HG03342 (cell line): ENCODE measurements at regions not wholly inside any gene's neighbourhood (a gene's known extent, or its start where the extent isn't known, plus 50 kb on each side); places are given as distances from the start of the nearest gene placed in this dataset.

Source experiments
- ATAC-seq: cut with Tn5 transposase; IDR thresholded peaks from one replicate; pipeline ENCODE4 v1.9.1; 2021; ENCODE audit warnings: mild to moderate bottlenecking, moderate library complexity; ENCODE audit not compliant: unreplicated experiment

DNA sequence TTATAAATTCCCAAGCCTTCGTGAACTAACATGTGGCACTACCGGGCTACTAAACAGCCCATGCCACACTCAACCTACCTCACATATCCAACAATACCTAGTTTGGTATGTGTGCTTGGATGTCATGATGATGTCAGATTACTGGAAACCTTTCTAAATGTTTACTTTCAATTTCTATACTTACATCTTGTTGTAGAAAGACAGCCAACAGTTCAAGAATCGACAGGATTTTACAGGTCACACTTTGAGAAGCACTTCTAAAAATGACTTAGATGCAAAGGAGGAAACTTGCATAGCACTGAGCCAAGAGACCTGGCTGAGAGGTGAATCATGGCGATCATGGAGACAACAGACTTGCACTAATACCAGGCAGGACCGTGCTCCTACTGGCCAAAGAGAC is 209.9 kb downstream of the COL4A1 start:
- no peak for ATAC-seq

GRCh38 chr13:110092831-110093247 is 214.1 kb downstream of the COL4A1 start:
- ATAC-seq: no peak

- ATAC-seq: peak; percentile 75
These were observed 217.1 kb downstream of the COL4A1 start for GRCh38 chr13:110089815-110090214.

- ATAC-seq: no peak
These were observed 217.9 kb downstream of the COL4A1 start for GRCh38 chr13:110089100-110089499.

- no peak for ATAC-seq
These were observed 233.0 kb downstream of the COL4A1 start for GRCh38 chr13:110073982-110074381.

DNA sequence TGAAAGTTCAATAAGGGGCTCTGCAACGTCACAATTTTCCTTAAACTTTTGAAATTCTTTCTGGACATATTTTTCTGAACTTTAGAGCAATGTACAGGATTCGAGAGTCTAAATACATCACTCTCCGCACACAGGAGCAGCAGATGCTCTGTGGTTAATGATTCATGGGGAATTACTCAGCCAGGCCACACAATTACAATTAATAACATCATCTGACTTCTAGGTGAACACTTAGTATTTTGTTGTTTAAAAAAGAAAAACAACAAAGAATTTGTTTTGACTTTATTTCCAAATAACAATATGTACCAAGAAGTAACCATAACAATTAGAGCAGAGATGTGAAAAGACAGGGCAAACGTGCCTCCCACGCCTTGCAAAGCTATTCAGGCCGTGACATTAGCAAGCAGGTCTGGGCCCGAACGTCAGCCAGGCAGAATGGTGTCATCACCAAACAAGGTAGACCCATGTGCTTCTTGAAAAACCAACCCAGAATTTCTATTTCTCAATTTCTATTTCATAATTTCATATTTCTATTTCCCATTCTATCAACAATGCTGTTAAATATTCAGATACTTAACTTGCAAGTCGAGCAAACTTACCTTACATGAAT is 236.3 kb downstream of the COL4A1 start:
- no peak for ATAC-seq

DNA sequence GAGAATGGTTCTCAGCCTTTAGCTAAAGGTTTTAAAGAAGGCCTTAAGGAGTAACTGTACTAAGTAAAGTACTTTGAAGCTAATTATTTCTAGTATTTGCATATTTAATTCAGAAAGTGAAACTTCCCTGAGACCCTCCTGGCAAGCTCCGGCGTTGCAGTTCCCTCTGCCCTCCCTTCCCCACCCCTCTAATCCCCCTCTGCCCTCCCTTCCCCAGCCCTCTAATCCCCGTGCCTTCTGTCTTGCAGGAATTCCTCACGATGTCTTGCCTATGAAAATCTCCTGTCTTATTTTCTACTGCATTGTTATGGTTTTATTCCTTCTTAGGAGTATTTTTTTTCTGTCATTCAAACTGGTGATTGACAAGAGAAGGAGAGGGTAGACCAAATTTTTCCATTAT is 236.9 kb downstream of the COL4A1 start:
- no peak for ATAC-seq

DNA sequence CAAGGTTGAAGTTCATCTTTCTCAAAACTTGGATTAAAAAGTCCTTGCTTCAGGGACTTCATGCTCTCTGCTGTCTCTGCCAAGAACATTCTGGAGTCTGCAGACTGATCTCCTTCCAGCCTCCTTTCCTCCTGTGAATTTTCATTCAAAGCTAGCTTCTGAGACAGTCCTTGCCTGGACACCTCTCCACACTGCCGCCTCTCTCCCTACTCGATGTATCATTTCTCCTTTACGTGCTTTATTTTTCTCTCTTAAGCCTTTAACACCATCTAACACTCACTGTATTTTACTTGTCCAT is 238.8 kb downstream of the COL4A1 start:
- no peak for ATAC-seq

- no peak for ATAC-seq
These were observed 239.4 kb downstream of the COL4A1 start for GRCh38 chr13:110067355-110068175.

- ATAC-seq: no peak
These were observed 241.2 kb downstream of the COL4A1 start for GRCh38 chr13:110065780-110066179.

DNA sequence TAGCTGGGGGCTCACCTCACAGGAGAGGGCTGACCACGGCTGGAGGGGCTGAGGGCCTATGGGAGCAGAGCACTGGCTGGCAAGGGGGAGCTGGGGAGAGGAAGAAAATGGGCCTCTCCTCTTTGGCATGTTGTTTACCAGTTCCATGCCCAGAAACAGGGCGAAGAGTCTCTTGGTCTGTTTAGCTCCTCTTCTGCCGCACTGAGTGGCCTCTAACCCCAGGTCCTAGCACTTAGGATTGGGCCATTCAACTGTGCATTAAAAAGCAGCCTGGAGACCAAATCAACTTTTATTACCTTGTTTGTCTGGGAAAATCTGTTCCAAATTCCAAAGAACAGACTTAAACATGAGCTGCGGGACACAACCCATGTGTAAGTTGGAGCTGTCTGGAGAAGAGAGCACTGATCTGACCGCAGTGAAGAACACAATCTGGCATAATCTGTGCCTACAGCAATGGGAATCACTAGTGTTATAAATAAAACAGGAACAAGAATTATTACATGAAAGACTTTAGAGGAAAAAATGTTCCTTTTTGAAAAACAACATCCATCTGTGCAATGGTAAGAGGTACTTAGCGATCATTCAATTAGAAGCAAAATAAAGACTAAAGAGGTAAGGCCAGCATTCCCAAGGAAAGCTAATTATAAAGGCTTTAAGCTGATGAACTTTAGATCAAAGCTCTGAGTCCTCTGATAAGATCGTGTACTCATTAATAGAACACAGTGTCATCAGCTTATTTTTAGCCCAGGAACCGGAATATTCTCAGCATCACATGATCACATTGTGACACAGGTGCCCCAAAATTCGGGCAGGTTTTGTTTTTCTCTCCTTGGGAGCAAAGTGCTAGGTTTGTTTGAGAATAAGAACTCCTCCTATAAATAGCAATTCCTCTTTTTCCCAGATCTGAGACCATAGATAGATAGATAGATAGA is 243.2 kb downstream of the COL4A1 start:
- no peak for ATAC-seq

- no peak for ATAC-seq
These were observed 244.0 kb downstream of the COL4A1 start for GRCh38 chr13:110062777-110063442.

GRCh38 chr13:110062077-110062776 is 244.7 kb downstream of the COL4A1 start:
- no peak for ATAC-seq

DNA sequence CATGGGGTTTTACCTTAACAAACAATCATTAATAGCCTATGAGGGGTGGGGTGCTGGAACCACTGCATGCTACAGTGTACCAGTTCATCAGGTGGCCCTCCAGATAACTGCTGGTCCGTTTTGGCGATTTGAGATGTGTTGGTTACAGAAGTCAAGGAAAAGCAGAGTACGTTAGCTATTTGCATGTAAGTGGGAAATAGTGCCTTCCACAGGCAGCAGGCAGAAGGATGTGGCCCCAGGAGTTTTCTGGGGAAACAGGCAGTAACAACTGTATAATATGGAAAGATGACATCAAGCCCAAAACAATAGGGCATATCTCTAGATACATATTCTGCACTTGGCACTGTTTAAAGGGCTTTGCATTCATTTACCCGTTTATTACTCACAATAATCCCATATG is 245.7 kb downstream of the COL4A1 start:
- no peak for ATAC-seq

DNA sequence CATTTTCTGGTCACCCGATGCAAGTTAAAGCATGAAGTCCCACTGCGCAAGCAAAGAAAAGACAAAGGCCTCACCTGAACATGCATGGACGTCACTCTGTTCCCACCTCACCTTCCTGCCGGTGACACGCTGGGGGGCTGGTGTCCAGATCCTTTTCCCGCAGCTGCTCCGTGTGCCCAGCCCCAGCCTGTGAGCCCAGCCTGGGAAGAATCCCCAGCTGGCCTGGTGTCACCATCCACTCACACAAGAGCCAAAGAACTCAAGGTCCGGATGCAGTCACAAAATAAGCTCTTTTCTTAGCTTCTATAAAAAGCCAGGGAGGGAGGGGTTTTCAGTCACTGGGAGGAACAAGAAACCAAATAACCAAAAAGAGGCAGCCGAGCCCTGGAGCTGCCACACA is 249.9 kb downstream of the COL4A1 start:
- ATAC-seq: no peak

DNA sequence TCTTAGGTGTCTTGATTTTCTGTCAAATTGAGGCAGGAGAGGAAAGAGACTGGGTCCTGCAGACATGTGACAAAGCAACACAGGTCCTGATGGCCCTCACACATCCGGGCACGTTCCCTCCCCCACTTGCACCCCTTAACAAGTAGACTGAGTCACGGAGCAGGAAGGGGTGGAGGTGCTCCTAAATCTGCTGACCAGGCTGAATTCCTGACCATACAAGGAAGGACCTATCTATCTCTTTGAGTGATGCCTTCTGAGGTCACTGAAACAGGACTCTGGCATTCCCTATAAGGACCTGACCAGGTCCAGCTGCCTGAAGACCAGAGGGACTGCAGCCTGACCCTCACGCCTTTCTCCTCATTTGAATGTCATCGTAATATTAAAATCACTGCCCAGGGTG is 250.3 kb downstream of the COL4A1 start:
- no peak for ATAC-seq

DNA sequence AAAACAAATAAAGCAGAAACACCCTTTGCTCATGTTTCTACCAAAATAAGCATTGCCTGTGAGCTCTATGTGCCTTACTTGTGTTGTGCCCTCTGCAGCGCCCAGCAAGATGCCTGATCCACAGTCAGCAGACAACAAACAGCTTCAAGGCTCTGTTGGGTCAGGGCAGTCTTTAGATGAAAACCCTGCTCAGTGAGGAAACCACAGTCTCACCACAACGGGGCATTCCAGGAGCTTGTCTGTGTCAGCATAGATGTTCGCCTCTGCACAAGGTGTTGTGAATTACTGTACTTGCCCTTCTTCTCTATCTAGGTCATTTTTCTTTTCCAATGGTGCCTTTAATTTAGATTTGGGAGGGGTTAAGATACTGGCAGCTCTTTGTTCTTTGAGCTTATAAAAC is 251.9 kb downstream of the COL4A1 start:
- ATAC-seq: peak; percentile 92

GRCh38 chr13:110054041-110054440 is 252.9 kb downstream of the COL4A1 start:
- ATAC-seq: no peak

DNA sequence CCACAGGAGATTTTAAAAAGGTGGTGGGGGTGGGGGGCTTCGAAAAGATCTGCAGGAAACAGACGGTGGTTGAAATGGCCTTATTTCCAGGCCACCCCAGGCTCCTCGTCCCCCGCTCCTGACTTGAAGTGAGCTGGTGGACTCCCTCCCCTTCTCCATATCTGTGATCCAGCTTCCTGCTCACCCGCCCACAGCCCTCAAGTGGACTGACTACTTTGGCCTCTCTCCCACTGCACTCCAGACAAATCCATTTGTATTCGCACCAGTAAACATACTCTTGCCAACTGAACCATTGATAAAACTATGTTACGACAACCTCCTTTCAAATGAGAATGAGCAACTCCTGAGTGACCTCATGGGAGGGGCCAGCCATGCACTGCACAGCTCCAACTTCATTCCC is 259.5 kb downstream of the COL4A1 start:
- no peak for ATAC-seq

GRCh38 chr13:110046811-110047210 is 260.1 kb downstream of the COL4A1 start:
- no peak for ATAC-seq

- no peak for ATAC-seq
These were observed 259.5 kb upstream of the IRS2 start for GRCh38 chr13:110045919-110046318.
